ENCODE measurements at regions not wholly inside any gene's neighbourhood (a gene's known extent, or its start where the extent isn't known, plus 50 kb on each side); places are given as distances from the start of the nearest gene placed in this dataset.

DNA sequence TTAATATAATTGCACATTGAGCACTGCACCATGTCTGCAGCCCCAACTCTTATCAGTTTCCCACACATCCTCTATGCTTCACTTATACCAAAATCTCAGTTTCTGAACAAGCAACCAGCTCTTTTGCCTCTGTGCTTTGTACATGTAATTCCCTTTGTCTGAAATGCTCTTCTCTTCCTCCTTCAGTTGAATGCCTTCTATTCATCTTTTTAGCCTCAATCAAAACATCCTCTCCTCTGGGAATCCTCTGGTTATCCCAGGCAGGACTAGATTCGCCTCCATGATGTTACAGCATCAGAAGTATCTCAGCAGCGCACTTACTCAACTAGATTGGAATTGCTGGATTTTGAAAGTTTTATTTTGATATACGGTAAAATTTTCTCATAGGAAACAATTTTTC, 143.3 kb downstream of the GAS1 start:
- no peaks in the 10 kb centered on the region for H3K36me3 ChIP-seq (ENCODE audit: control insufficient read depth in 4 of 4, insufficient read depth in 4 of 4, low read length in 4 of 4)
- H3K4me3 ChIP-seq: no peak overlapping the region
- peaks cover 0 to 12% (median 3%) of the 10 kb centered on the region in 3 donors for H3K27me3 ChIP-seq (ENCODE audit: control insufficient read depth in 3 of 3, insufficient read depth in 3 of 3, low read length in 2 of 3)
- TF ChIP-seq, protein P1, sequence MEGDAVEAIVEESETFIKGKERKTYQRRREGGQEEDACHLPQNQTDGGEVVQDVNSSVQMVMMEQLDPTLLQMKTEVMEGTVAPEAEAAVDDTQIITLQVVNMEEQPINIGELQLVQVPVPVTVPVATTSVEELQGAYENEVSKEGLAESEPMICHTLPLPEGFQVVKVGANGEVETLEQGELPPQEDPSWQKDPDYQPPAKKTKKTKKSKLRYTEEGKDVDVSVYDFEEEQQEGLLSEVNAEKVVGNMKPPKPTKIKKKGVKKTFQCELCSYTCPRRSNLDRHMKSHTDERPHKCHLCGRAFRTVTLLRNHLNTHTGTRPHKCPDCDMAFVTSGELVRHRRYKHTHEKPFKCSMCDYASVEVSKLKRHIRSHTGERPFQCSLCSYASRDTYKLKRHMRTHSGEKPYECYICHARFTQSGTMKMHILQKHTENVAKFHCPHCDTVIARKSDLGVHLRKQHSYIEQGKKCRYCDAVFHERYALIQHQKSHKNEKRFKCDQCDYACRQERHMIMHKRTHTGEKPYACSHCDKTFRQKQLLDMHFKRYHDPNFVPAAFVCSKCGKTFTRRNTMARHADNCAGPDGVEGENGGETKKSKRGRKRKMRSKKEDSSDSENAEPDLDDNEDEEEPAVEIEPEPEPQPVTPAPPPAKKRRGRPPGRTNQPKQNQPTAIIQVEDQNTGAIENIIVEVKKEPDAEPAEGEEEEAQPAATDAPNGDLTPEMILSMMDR (IDR thresholded peaks at IDR 0.05; ENCODE audit: control extremely low read depth, extremely low read depth): no peak
- H3K27ac ChIP-seq (ENCODE audit: low read depth in 1 of 2, low read length in 1 of 2): no peak overlapping the region
- H3K4me1 ChIP-seq (ENCODE audit: control insufficient read depth in 5 of 5, insufficient read depth in 5 of 5, low read length in 5 of 5): peaks cover 0 to 25% (median 7%) of the 10 kb centered on the region in 5 donors
- H3K9me3 ChIP-seq (ENCODE audit: control insufficient read depth in 4 of 4, insufficient read depth in 3 of 4, low read length in 3 of 4): peaks cover 0 to 4% (median 1%) of the 10 kb centered on the region in 4 donors
- H3K9ac ChIP-seq (ENCODE audit: insufficient read depth in 1 of 2, low read length in 2 of 2): no peak overlapping the region
- no peak for DNase-seq
- no peak for ATAC-seq (ENCODE audit: insufficient read depth, low FRiP score)
- WGBS, 2 donors: 90 to 92% methylated on average over 3 of the region's 3 CpGs

DNA sequence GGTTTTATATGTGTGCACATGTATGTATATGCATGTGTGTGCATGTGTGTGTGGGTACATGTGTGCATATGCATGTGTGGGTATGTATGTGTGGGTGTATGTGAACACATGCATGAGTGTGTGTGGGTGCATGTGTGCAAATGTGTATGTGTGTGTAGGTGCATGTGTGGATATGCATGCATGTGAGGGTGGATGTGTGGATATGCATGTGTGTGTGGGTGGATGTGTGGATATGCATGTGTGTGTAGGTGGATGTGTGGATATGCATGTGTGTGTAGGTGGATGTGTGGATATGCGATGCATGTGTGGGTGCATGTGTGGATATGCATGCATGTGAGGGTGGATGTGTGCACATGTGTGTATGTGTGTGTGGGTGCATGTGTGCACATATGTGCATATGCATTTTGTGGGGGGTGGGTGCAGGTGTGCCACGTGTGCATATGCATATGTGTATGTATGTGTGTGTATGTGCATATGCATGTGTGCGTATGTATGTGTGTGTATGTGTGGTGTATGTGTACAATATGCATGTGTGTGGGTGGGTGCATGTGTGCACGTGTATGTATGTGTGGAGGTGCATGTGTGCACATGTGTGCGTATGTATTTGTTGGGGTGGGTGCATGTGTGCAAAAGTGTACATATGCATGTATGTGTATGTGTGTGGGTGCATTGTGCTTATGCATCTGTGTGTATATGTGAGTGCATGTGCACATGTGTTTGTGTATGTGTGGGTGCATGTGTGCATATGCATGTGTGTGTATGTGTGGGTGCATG, 144.2 kb downstream of the GAS1 start:
- 92 to 93% methylated on average over 5 of the region's 5 CpGs for WGBS, 2 donors
- H3K36me3 ChIP-seq (ENCODE audit: control insufficient read depth in 4 of 4, insufficient read depth in 4 of 4, low read length in 4 of 4): no peaks in the 10 kb centered on the region
- peaks cover 0 to 24% (median 7%) of the 10 kb centered on the region in 5 donors for H3K4me1 ChIP-seq (ENCODE audit: control insufficient read depth in 5 of 5, insufficient read depth in 5 of 5, low read length in 5 of 5)
- peaks cover 0 to 15% (median 3%) of the 10 kb centered on the region in 3 donors for H3K27me3 ChIP-seq (ENCODE audit: control insufficient read depth in 3 of 3, insufficient read depth in 3 of 3, low read length in 2 of 3)
- peaks cover 0 to 4% (median 1%) of the 10 kb centered on the region in 4 donors for H3K9me3 ChIP-seq (ENCODE audit: control insufficient read depth in 4 of 4, insufficient read depth in 3 of 4, low read length in 3 of 4)
- no peak for DNase-seq
- TF ChIP-seq, protein P1 (IDR thresholded peaks at IDR 0.05; ENCODE audit: control extremely low read depth, extremely low read depth): no peak
- no peak overlapping the region for H3K4me3 ChIP-seq
- no peak for ATAC-seq (ENCODE audit: insufficient read depth, low FRiP score)
- H3K27ac ChIP-seq (ENCODE audit: low read depth in 1 of 2, low read length in 1 of 2): no peak overlapping the region
- no peak overlapping the region for H3K9ac ChIP-seq (ENCODE audit: insufficient read depth in 1 of 2, low read length in 2 of 2)

DNA sequence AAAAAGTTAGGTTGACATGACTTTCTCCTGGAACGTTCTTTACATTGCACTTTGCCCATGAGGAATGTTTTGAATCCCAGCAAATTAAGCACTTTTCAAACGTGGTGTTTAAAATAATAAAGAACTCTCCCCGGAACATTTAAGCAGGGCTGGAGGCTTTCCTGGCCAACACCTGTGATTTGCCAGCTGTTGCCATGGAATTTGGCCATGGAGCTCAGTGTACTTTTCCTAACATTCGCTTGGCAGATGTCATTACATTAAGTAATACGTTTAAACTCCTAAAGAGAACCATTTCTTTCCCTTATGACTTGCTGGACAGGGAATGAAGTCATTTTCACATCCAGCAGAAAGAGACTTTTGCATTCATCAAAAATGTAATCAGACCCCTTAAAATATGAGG, 146.1 kb downstream of the GAS1 start:
- Histone ChIP-seq H3K9ac (ENCODE audit: insufficient read depth in 1 of 2, low read length in 2 of 2) (no peak overlapping the region), H3K27me3 (ENCODE audit: control insufficient read depth in 3 of 3, insufficient read depth in 3 of 3, low read length in 2 of 3) (peaks cover 0 to 15% (median 3%) of the 10 kb centered on the region in 3 donors), H3K4me3 (no peak overlapping the region), H3K9me3 (ENCODE audit: control insufficient read depth in 4 of 4, insufficient read depth in 3 of 4, low read length in 3 of 4) (peaks cover 0 to 4% (median 1%) of the 10 kb centered on the region in 4 donors), H3K36me3 (ENCODE audit: control insufficient read depth in 4 of 4, insufficient read depth in 4 of 4, low read length in 4 of 4) (no peaks in the 10 kb centered on the region), H3K27ac (ENCODE audit: low read depth in 1 of 2, low read length in 1 of 2) (no peak overlapping the region), H3K4me1 (ENCODE audit: control insufficient read depth in 5 of 5, insufficient read depth in 5 of 5, low read length in 5 of 5) (peaks cover 0 to 23% (median 1%) of the 10 kb centered on the region in 5 donors)
- TF ChIP-seq, protein P1 (IDR thresholded peaks at IDR 0.05; ENCODE audit: control extremely low read depth, extremely low read depth): no peak
- DNase-seq (peak; percentile 36 to 57 (median 50)), ATAC-seq (ENCODE audit: insufficient read depth, low FRiP score) (no peak)
- WGBS, 2 donors: 49 to 64% methylated on average over 5 of the region's 5 CpGs

Data from lung (tissue), 11 donors.